ENCODE measurements at regions not wholly inside any gene's neighbourhood (a gene's known extent, or its start where the extent isn't known, plus 50 kb on each side); places are given as distances from the start of the nearest gene placed in this dataset.

- no peak for TF ChIP-seq EZH2 (IDR thresholded peaks at IDR 0.05; ENCODE audit: borderline replicate concordance, low read length)
- TF ChIP-seq CTCF (IDR thresholded peaks at IDR 0.05; ENCODE audit: low read length): no peak
These were observed 127.6 kb upstream of the PMEPA1 start for GRCh38 chr20:57837208-57838035.

Measured in OCI-LY1 (cell line).